NCI-H82 (cell line): ENCODE measurements at regions not wholly inside any gene's neighbourhood (a gene's known extent, or its start where the extent isn't known, plus 50 kb on each side); places are given as distances from the start of the nearest gene placed in this dataset.

Source experiments
- DNase-seq: peaks from one replicate; lab custom pipeline; 2025; lab: John Stamatoyannopoulos, UW

DNA sequence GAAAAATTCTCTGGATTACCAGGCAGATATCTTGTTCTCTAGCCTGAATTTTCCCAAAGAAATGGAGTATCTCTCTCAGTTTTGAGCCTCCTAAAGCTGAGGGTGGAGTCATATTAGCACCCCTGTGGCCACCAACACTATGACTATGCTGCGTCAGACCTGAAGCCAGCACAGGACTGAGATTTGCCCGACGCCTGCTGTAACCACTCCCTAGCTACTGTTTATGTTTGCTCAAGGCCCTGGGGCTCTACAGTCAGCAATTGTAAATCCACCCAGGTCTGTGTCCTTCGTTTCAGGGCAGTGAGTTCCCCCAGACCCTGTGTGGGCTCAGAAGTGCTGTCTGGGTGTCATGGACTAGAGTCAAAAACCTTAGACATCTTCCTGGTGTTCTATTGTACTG is 61.4 kb downstream of the ZXDA start:
- DNase-seq: no peak

DNA sequence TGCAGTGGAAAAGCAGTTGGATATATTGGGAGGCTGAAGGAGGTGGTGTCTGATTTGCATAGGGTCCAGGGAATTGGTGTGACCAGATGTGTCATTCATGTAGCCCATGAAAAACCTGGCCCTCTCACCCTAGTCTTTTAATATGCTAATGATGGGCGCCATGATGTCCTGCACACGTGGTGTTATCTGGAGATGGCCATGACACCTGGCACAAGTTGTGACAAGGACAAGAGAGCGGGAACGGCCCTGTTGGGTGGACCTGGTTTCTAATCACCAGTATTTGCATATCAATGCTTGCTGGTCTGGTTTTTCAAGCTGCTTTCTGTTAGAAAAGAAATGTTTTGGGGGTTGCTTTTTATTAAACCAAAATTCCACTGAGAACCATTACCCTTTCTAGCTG is 87.4 kb downstream of the ZXDA start:
- DNase-seq: no peak

DNA sequence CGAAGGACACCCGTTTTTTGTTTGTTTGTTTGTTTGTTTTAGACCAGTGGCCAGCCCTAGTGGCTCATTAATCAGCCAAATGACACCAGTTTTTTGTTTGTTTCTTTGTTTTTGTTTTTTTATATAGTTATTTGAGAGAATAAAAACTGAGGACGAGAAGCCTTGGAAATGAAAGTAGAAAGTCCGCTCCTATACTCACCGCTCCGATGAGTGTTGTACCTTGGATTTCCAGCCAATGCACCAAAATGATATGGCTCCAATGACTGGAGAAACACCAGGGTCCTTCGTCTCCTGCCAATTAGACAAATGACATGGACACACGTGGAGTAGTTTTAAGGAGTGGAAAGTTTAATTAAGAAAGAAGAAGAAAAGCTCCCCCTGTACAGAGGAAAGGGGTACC is 87.9 kb downstream of the ZXDA start:
- no peak for DNase-seq

DNA sequence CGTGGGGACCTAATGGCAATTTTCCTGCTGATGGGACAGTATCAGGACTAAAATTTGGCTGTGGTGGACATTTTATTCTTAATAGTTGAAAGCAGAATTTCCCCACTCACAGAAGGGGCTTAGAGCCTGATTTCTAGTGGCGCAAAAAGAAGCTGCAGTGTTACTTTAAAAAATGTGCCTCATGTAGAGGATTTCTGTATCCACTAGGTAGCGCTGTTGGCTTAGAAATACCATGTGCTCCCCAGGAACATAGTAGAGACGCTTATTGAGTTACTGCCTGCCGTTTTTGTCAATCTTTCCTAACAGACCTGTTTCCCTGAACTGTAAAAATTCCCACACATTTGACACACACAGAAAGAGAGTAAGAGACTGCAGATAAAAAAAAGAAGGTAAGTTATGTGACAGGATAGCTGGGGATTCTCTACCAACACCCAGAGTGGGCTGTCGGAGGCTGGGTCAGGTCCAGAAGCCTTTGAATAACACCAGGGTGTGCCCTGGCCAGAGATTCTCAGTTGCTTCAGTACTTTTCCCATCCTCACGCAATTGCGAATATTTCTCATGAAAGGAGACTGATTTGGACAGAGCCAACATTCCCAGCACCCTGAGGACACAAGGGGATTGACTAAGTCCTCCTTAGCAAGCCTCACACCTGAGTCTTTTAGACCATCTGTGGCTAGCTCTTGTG is 88.4 kb downstream of the ZXDA start:
- DNase-seq: peak; percentile 84

DNA sequence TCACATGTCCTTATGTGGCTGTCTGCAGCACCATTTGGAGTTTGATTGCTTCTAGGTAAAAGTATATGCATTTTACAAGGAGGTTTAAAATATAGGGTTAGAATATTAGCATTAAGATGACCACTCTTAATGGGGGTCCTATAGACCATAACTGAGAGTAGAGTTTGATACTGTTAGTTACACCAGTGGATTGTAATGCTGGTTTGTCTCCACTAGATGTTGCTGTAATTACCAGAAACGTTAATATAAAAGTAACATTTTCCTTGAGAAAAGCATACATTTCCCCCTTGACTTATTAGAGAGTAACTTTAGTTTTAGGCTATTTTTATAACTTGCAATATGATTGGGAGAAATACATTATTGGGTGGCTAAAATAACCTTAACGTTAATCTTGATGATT is 93.0 kb downstream of the ZXDA start:
- peak; percentile 4 for DNase-seq

DNA sequence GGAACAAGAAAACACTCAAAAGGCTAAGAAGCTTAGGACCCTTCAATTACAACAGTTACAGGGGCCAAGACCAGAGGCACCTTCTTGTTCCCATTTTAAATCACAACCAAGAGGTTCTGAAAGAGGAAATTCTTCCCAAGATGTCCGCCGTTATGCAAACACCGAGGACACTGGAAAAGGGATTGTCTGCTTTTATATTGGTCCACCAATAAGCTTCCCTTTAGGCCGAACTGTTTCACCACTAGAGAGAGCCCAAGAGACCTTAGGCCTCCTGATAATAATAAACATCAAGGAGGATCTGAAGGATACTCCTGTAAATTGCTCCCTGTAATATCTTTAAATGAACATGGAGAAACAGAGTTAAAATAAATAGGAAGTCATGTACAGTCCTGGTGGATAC is 92.6 kb upstream of the NLRP2B start:
- peak; percentile 16 for DNase-seq

DNA sequence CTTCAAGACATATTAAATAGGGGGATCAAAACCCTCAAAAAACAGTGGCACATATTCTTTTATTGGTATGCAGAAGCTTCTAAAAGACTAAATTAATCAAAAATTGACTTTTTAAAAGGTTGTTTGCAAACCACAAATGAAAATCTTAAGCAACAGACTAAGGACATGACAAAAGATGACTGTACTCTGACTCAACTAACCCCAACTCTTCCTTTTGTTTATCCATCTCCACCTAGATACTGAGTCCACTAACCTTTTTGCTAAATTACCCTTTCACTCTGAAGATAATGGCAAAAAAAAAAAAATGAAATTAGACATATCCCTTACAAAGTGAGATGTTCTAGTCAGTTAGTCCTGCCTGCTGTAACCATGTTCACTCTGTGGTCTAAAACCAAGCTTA is 91.6 kb upstream of the NLRP2B start:
- DNase-seq: no peak

DNA sequence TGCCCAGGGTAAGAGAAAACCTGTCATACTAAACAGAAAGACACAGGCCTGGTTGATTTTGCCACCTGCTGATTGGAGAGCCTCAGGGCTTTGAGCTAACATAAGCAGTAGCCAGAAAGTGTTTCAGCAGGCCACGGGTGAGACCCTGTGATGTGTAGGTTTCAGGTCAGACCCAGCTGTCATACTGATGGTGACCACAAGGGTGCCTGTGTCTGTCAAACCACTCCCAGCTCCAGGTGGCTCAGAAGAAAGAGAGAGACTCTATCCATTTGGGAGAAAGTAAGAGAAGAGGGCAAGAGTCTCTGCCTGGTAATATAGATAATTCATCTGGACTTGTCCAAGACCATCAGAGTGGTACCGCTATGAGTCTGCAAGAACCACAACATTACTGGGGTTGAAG is 72.8 kb upstream of the NLRP2B start:
- peak; percentile 39 for DNase-seq

DNA sequence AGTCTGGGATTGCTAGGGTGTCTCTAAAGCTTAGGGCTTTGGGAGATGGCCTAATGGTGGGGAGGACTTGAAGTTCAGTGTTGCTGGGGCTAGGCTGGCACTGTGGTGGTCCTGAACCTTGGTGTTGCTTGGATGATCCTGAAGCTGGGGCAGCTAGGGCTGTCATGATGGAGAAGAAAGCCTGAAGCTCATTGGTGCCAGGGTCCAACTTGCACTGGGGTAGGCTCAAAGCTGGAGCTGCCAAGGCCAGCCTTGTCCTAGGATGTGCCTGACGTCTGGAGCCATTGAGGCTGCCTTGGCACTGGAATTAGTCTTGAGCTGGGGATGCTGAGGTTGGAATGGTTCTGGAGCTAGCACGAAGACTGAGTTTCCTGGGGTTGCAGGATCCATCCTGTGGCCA is 61.0 kb upstream of the NLRP2B start:
- DNase-seq: no peak

DNA sequence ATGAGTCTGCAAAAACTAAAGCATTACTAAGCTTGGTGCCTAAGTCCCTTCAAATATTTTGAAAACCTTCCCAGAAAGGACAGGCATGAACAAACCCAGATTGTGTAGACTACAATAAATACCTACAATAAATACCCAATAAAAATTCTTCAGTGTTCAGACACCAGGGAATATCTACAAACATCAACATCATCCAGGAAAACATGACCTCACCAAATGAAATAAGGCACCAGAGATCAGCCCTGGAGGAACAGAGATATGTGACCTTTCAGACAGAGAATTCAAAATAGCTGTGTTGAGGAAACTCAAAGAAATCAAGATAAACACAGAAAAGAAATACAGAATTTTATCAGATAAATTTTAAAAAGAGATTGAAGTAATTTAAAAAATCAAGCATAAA is 57.8 kb upstream of the NLRP2B start:
- DNase-seq: no peak
